T-helper 2 cell treated with Interferon-gamma antibody and Interleukin-4, amounts not matched to agents 100 ng/mL and 5 ng/mL, for 36 hours (primary cell): ENCODE measurements at regions not wholly inside any gene's neighbourhood (a gene's known extent, or its start where the extent isn't known, plus 50 kb on each side); places are given as distances from the start of the nearest gene placed in this dataset.

Source experiments
- intact Hi-C: fragments of 100-400 bp; cut with micrococcal nuclease; formaldehyde crosslinking; loops from one replicate; pipeline ENCODE4 v1.15.1; 2023

- intact Hi-C loops, result loop anchor here (1.0 to 10.0 kb wide), 3 partner anchors 457 to 844 kb away; partner anchors contain the start of gene ALCAM
Measured at GRCh38 chr3:106208967-106209366, 340.2 kb upstream of the CBLB start.

- intact Hi-C loops, result loop anchor here (1.0 to 10.0 kb wide), 3 partner anchors 457 to 845 kb away; partner anchors contain the start of gene ALCAM
Measured at GRCh38 chr3:106209482-106209881, 340.7 kb upstream of the CBLB start.

- intact Hi-C loops, result no loop called here
Measured at GRCh38 chr3:106210923-106211322, 342.1 kb upstream of the CBLB start.

- intact Hi-C loops, result no loop called here
Measured at GRCh38 chr3:106212665-106213222, 343.9 kb upstream of the CBLB start.

GRCh38 chr3:106213954-106214353 is 345.1 kb upstream of the CBLB start:
- intact Hi-C loops, result no loop called here

GRCh38 chr3:106214641-106215040 is 345.8 kb upstream of the CBLB start:
- intact Hi-C loops, result no loop called here

- intact Hi-C loops, result no loop called here
Measured at GRCh38 chr3:106215047-106215446, 346.2 kb upstream of the CBLB start.

GRCh38 chr3:106217745-106218144 is 348.9 kb upstream of the CBLB start:
- intact Hi-C loops, result no loop called here

- intact Hi-C loops, result no loop called here
Measured at GRCh38 chr3:106227068-106227467, 358.3 kb upstream of the CBLB start.

- intact Hi-C loops, result no loop called here
Measured at GRCh38 chr3:106228271-106228670, 359.5 kb upstream of the CBLB start.

- intact Hi-C loops, result loop anchor here (2.0 to 5.0 kb wide), 2 partner anchors 53 to 68 kb away; no protein-coding TSS in a partner anchor
Measured at GRCh38 chr3:106229495-106230278, 360.9 kb upstream of the CBLB start.

- intact Hi-C loops, result loop anchor here (2.0 to 5.0 kb wide), 2 partner anchors 54 to 66 kb away; no protein-coding TSS in a partner anchor
Measured at GRCh38 chr3:106231086-106231485, 362.3 kb upstream of the CBLB start.

GRCh38 chr3:106232956-106233355 is 364.1 kb upstream of the CBLB start:
- intact Hi-C loops, result loop anchor here (5.0 kb wide), 1 partner anchor 64 kb away; no protein-coding TSS in a partner anchor

GRCh38 chr3:106239195-106239697 is 370.4 kb upstream of the CBLB start:
- intact Hi-C loops, result no loop called here

- intact Hi-C loops, result no loop called here
Measured at GRCh38 chr3:106241593-106241992, 372.8 kb upstream of the CBLB start.

- intact Hi-C loops, result no loop called here
Measured at GRCh38 chr3:106242781-106243180, 374.0 kb upstream of the CBLB start.

GRCh38 chr3:106245400-106245799 is 376.6 kb upstream of the CBLB start:
- intact Hi-C loops, result no loop called here

- intact Hi-C loops, result no loop called here
Measured at GRCh38 chr3:106247902-106248684, 379.3 kb upstream of the CBLB start.

- intact Hi-C loops, result no loop called here
Measured at GRCh38 chr3:106249159-106249558, 380.3 kb upstream of the CBLB start.

GRCh38 chr3:106249981-106250380 is 381.2 kb upstream of the CBLB start:
- intact Hi-C loops, result no loop called here

- intact Hi-C loops, result no loop called here
Measured at GRCh38 chr3:106251160-106251892, 382.5 kb upstream of the CBLB start.
